NCI-H1436 (cell line): ENCODE measurements at regions not wholly inside any gene's neighbourhood (a gene's known extent, or its start where the extent isn't known, plus 50 kb on each side); places are given as distances from the start of the nearest gene placed in this dataset.

Source experiments
- DNase-seq: peaks from one replicate; lab custom pipeline; 2025; lab: John Stamatoyannopoulos, UW

DNA sequence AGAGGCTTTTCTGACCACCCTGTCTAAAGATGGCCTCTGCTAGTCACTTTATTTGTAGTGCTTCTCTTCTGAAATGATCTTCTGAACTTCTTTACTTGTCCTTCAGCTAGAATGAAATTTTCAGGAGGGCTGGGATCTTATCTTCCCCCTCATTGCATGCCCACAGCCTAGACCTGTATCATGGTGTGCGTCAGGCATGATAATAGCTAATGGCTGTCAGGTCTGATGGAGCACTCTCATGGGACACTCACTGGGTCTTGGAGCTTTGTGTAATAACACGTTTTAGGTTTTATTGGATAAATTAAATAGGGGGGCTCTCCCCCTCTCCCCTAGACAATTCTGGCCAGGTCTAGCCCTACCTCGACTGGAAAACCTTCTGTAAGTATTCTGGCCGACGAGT lies 97.1 kb upstream of the NRXN3 start:
- peak; percentile 65 for DNase-seq

DNA sequence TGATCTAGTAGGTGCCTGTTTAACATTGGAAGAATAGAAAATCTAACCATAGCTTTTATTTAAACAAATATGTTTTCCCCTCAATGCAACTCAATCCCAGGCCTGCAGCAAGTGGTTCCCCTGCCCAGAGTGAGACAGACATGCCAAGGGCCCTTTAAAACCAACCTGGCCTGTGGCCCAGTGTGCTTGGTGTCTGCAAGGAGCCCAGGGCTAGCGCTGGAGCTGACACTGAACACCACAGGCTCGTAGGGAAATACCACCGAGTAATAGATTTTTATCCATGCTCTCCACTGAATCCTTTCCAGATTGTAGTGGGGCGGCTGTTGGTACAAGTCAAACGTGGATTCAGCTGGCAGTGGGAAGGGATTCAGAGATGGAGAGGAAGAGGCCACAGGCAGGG lies 95.6 kb upstream of the NRXN3 start:
- DNase-seq, result no peak

DNA sequence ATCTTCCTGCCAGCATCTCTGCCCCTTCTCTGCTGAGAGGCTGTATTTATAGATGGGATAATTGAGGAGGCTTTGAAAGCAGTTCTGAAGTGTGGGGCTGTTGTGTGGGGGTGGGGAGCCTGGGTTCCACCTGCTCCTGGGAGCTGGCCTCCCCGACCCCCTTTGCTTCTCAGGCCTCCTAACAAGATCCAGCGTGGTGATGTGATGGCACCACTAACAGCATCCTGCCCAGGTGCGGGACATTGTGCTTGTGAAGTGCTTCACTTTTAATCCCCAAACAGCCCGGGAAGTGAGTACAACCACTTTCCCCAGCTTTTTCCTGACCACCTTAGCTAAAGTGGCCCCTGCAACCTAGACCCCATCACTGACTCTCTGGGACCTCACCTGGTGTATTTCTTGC lies 95.1 kb upstream of the NRXN3 start:
- peak; percentile 63 for DNase-seq

DNA sequence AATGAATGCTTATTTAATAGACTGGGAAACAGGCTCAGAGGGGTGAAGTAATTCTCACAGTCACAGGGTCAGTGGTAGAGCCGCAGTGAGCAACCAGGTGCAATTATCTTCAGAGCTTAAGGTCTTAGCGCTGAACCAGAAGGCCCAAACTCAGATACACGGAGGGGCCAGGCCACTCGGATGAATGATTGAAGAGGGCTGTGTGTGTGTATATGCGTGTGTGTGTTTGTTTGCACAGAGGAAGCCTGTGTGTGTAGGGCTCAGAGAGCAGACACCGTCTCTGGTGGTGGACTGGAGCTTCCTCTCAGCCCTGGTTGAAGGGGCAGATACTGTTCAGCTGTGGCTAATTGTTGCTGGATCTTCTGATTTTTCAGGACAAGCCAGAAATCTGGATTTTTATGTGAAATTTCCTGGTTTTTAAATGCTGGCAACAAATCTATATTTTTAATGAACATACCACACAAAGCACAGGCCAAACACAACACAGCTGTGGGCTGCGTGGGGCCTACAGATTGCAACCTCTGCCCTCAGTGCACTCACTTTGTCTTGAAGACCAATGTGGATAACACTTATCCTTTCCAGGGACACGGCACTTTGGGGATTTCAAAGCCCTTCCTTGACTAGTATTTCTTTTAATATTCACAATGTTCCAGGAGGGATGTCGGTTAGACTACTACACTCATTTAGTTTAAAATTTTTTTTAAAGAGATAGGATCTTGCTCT lies 94.5 kb upstream of the NRXN3 start:
- DNase-seq, result peak; percentile 15

DNA sequence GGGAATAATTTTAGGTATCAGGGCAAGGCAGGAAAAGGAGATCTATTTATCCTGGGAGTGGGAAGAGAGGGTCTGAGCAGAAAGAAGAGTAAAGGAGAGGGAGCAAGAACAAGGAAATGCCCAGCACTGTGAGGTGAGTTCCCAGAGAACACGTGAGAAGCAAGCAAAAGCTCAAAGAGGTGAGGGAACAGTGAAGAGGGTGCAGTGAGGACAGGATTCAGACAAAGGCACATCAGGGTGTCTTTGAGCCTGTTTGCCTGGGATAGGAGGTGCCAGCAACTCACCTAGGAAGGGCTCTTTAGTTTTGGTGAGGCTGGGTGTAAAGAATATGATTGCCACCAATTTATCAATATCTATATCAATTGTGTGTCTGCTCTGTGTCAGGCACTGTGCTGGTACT lies 88.9 kb upstream of the NRXN3 start:
- no peak for DNase-seq

DNA sequence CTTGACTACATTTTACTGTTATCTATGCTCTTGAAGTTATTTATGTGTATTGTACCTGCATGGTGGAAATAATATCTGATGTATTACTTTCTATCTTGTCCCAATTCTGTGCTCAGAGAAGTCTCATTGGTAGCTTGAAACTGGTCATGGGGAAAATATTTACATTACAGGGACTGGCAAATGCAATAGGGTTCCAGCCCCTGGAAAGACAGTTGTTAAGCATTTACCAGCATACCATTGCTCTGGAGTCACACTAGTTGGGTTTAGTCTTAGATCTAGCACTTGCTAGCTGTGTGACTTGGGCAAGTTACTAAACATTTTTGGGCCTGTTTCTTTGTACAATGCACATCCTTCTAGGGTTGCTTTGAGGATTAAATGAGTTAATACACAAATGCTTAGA lies 86.3 kb upstream of the NRXN3 start:
- no peak for DNase-seq

DNA sequence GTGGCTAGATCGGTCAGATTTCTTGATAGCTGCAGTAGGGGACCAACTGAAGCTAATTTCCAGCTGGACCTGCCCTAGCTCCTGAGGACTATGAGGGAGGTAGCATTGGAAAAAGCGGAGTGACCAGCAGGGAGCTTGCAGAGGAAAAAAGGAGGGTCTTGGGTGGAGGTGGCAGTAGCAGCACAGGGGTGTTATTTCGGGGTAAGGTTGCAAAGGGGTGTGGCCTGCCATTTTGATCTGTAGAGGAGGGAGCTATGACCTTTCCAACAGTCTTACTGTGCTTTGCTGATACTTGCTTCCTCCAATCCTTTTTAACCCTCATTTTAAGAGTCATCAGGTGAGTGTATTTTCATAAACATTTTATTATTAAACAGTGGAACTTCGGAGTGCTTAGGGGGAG lies 83.8 kb upstream of the NRXN3 start:
- no peak for DNase-seq

DNA sequence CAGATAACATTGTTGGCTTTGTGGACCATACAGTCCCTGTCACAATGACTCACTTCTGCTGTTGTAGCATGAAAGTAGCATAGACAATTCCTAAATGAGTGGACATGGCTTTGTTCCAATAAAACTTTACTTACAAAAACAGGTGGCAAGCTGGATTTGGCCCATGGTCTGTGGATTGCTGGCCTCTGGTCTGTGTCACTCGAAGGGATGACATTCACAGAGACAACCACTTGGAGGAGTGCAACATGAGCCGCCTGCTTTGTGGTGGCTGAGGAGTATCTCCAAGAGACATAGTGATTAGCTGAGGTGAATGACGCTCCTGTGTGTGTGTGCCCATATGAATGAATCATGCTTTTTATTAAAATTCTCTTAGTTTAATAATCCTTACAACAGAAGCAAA lies 81.3 kb upstream of the NRXN3 start:
- DNase-seq, result peak; percentile 9

DNA sequence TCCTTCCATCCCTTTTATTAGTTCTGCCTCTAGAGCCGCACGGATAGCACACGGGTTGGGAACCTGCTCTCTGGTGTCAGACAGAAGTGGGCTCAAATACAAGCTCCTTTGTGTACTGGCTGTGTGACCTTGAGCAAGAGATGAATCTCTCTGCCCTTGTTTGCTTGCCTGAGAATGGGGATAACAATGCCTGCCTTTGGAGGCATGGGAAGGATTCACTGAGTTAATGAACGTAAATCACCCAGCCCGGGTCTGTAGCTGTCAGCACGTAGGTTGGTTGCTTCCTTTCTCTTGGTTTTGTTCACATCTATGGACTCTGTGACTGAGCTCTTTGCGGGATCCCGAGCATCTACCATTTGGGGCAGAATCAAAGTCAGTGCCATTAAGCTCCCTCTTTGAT lies 79.3 kb upstream of the NRXN3 start:
- no peak for DNase-seq

DNA sequence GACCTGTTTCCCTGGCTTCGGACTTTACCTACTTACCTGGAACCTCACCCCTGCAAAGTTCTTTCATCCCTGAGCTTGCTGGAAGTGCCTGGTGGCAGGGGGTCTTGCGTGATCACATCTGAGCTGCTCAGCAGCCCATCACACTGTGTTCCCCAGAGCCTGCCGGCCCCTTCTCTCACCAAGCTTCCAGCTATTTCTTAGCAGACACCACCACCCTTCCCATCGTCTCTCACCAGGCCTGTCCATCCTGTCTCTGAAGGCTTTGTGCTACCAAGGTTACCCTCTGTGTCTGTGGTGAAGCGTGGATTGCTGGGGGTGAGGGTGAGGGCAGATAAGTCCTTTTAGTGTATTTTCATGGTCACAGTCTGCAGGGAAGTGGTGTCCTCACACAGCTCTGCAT lies 78.8 kb upstream of the NRXN3 start:
- no peak for DNase-seq

DNA sequence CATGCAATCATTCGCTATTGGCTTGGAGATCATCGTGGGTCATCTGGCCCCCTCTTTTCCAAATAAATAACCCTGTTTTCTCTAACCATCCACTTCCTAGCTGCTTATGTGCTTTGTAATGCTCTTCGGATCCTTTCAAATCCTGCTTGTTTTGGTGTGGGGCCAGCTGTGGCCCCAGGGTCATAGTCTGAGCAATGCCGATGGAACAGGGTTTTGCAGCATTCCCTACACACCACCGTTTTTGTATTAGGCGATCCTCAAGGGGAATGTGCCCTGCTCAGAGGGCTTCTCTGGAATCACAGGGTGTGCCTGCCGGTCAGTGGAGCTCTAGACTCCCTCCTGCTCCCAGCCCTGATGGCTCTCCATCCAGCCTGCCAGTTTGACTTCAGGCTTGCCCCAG lies 78.1 kb upstream of the NRXN3 start:
- no peak for DNase-seq

DNA sequence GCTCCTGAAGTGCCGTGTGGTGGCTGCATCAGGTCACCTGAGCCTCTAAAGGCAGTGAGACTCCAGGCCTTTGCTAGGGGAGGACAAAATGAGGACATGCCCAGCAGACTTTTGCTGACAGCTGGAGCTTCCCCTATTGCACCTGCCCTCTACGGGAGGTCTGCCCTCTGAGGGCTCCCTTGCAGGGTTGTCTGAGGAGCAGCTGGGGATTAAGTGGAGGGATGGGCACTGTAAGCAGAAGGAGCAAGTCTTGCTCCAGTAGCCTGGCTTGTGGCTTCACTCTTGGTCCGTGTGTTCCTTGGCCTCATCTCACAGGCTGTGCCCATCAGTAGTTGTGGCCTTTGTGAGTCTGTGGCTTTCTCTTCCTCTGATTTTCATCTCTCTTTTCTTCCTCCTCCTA lies 66.9 kb upstream of the NRXN3 start:
- DNase-seq, result no peak

DNA sequence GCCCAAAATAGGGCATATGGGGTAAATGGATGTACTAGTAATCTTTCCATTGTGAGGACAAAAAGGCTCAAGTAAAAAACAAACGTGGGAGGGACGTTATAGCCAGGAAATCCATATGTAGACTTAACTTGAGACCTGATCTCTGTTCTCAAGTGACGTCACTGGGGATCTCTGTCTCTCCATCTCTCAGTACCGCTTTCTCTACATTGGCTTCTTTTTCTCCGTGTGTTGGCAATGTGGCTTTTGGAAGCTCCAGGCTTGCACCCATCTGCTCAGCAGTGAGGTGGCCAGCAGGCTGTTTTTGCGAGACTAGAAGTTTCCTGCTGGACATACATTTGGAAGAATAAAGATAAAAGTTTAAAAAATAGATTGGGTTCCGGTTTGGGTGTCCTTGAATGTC lies 66.0 kb upstream of the NRXN3 start:
- DNase-seq, result no peak

DNA sequence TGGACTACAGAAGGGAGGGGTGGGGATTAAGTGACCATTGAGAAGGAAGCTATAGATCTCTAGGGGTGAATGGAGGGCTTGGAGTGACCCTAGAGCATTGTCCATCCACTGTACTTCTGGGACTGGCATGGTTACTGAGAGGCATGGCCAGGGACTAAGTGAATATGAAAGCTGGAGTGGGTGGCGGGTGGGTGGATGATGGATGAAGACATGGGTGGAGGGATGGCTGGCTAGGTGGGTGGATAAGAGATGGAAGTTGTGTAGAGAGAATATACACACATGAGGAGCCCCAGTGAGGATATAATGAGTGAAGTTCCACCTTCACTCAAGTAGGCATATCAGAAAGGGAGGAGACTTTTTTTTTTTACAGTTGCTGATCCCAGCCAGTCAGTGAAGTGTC lies 65.5 kb upstream of the NRXN3 start:
- no peak for DNase-seq

DNA sequence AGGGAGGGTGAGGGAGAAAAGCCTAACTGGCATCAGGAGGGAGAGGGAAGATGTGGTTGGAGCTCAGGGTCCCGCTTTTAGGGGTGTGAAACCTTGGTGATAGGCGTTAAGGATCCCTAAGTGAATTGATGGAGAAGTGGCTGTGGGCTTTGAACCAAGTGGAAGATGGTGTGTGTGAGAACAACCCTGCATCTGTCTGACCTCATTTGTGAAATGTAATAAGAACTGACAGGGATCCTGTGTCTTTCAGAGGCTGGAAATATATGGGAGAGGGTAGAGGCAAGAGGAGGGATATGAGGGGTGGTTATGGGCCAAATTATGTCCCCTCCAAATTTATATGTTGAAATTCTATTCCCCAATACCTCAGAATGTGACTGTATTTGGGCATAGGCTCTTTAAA lies 63.8 kb upstream of the NRXN3 start:
- no peak for DNase-seq

DNA sequence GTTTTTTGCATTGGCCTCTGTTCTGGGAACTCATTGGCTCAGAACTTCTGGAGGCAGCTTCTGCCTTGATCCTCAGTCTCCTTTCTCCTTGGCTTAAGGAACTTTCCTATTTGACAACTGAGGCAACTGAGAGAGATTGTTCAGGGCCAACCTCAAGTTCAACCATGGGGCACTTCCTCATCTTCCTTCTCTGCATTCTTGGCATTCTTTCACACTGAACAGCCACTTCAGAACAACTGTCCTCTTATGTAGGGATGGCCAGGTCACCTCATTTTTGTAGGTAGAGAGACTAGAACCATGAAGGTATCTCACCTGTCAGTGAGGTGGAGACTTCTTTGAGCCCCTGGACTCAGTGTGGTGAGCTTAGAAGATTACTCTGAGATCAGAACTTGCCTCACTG lies 63.0 kb upstream of the NRXN3 start:
- no peak for DNase-seq

DNA sequence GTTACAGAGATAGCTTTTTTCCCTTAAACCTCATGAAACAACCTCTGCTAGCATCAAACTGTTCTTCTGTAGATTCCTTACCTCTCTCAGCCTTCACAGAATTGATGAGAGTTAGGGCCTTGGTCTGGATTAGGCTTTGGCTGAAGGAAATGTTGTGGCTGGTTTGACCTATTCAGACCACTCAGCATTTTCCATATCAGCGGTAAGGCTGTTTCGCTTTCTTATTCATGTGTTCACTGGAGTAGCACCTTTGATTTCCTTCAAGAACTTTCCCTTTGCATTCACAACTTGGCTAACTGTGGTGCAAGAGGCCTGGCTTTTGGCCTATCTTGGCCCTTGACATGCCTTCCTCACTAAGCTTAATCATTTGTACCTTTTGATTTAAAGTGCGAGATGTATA lies 50.7 kb upstream of the NRXN3 start:
- DNase-seq, result no peak
